Femur (tissue), 1 donor: ENCODE measurements at regions not wholly inside any gene's neighbourhood (a gene's known extent, or its start where the extent isn't known, plus 50 kb on each side); places are given as distances from the start of the nearest gene placed in this dataset.
"Not testable (repeated sequence)": the region's sequence is repeated elsewhere in the genome, so short reads cannot be mapped to it uniquely, and the experiment has no call there.

ENCODE experiments used
- DNase-seq: peaks from one replicate; pipeline ENCODE4 v3.0.0-alpha.2; 2017

- no peak for DNase-seq
Observed at GRCh38 chr2:164014791-164015190, 279.0 kb upstream of the FIGN start.

DNA sequence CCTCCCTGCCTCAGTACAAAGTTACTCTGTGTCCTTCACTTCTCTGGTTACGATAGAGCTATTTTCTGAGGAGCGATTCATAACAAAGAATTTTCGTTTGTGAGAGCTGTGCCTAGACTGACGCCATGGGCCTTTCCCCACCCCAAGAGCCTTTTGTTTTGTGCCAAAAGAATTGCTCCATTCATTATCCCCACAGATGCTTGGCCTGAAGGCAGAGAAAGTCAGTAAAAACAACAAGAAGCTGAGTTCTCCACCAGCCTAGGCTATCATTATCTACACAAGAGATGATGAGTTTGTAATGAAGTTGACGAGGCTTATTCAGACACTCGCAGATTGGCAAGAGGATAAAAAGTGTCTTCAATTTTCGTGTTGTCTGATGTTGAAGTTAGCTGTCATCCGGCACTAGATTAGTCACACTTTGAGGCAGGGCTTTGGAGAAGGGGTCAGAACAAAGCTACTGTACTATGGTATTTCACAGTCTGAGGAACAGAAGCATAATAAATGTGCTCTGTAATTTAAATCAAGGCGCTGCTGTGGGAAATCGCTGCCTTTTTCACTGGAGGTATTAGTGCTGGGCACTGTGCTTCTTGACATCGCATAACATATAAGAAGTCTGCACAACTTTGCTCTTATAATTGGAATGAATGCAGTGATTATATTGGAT lies 278.4 kb upstream of the FIGN start:
- DNase-seq = peak; percentile 22

DNA sequence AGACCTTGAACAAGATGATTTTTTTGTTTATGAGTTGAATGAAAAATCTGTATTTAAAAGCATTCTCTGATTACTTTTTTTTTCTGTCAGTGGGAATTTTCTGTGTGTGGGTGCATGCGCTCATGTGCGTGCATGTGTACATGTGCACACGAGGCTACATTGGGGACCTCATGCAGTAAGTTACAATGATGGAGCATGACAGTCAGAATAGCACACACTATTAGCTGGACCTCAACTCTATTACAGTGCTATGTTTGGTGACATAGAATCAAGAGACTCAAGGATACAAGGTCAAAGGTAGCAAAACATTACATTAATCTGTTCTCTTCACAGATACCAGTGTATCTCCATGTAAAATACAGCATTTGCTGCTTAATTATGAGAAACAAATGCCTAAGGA lies 276.8 kb upstream of the FIGN start:
- no peak for DNase-seq

GRCh38 chr2:164009756-164010337 lies 274.0 kb upstream of the FIGN start:
- no peak for DNase-seq

GRCh38 chr2:164008752-164009151 lies 272.9 kb upstream of the FIGN start:
- DNase-seq = no peak

DNA sequence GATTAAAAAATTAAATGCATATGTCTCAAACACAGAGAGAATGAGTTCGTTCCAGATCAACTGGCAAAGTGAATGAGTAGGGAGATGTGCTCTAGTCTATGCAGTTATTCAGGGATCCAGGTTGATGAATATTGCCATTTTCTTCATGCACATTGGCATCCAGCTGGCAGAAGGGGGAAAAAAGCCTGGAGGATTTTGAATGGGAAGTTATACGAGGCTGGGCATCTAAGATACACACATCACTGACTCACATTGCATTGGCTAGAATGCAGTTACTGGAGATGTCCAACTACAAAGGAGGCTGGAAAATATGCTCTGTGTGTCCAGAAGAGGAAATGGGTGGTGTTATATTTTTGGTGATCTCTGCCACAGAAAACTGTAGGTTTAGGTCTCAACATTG lies 270.9 kb upstream of the FIGN start:
- DNase-seq = no peak

DNA sequence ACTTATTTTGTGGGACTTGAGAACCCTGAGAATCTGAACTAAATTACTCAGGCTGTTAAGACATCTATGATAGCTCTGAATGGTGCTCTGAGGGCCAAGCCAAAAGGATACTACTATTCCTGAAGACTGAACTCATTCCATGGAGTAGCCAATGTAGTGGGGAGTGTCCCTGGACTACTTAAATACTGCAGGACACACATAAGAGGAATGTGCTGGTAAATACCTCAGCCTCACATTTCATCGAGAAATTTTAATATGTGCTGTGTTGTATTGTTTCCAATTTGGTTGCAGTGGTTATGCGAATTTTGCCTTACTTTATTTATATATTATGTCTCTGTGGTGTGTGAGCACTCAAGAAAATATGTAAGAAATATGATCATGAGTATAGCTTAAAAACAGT lies 264.4 kb upstream of the FIGN start:
- DNase-seq = no peak

- no peak for DNase-seq
Observed at GRCh38 chr2:163997466-163997865, 261.7 kb upstream of the FIGN start.

DNA sequence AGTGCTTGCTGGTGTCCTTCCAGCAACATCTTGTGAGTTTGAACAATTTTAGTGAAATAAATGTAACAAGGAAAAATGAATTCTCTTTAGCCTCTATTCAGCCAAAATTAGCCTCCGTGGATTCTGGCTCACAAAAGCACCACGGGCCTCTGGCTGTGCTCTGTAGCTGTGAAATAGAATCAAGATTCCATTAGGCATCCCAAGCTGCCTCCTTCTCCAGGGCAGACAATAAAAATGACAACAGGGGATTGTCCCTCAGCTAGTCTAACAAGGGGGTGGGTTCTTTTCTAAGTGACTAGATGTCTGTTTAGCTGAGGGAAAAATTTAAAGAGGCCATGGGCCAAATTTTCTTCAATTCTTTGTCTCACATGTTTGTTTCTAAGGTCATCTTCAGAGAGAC lies 254.7 kb upstream of the FIGN start:
- no peak for DNase-seq

- DNase-seq = no peak
Observed at GRCh38 chr2:163990101-163990500, 254.3 kb upstream of the FIGN start.

- no peak for DNase-seq
Observed at GRCh38 chr2:163987175-163987940, 251.6 kb upstream of the FIGN start.

DNA sequence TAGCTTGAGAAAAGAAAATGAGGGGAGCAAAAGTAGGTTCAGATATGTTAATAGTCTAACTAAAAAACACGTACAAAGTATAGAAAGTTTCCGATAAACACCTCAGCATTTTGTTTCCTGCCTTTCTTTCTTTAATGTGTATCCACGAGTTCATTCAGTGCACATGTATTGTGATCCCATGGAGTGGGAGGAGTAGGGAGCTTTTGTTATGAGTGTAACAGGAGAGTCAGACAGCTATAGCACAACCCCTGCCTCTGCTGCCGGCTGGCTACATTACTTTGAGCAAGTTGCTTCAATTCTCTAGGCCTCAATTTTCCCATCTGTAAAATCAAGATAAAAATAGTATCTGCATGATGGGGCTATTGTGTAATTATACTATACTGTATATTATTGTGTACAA lies 249.2 kb upstream of the FIGN start:
- DNase-seq = no peak

DNA sequence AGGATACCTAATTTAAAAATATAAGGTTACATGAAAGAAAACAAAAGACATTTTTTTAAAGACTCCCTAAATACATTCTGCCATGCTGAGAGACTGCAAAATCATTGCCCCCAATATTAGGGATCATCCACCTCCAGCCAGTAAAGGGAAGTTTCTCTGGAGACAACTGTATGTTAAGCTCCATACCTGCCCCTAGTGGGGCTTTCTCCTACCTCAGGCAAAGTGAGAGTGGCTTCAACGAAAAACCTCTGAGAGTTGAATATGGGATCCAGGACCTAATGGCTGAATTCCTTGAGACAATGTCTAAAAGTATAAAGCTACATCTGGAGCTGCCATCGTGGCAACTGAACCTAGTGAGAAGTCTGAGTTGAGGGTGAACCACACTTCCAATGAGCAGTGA lies 248.1 kb upstream of the FIGN start:
- DNase-seq = no peak

DNA sequence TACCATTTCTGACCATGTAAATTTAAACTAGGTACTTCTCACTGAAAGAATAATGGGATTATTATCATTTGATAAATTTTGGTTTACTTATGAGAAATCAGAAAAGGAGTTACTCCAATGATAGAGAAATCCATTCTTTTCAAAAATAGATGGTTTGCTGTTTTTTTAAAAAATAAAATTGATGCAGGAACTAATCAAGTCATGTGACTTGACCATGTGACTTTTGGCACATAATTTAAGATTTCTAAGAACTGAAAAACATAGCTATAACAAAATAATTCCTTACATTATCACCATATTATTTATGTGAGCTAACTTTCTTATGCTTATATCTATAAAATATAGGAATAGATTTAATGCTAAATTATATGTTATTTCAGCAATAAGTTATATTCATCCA lies 247.1 kb upstream of the FIGN start:
- no peak for DNase-seq

- no peak for DNase-seq
Observed at GRCh38 chr2:163974766-163975165, 239.0 kb upstream of the FIGN start.

GRCh38 chr2:163970058-163970813 lies 234.4 kb upstream of the FIGN start:
- no peak for DNase-seq

DNA sequence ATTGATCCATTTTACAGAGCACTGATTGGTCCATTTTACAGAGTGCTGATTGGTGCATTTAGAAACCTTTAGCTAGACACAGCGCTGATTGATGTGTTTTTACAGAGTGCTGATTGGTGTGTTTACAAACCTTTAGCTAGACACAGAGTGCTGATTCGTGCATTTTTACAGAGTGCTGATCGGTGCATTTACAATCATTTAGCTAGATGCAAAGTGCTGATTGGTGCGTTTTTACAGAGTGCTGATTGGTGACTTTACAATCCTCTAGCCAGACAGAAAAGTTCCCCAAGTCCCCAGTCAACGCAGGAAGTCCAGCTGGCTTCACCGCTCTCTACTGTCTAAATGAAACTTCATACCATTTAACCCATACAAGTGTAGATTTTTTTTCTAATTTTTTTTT lies 228.5 kb upstream of the FIGN start:
- not testable (repeated sequence) for DNase-seq

DNA sequence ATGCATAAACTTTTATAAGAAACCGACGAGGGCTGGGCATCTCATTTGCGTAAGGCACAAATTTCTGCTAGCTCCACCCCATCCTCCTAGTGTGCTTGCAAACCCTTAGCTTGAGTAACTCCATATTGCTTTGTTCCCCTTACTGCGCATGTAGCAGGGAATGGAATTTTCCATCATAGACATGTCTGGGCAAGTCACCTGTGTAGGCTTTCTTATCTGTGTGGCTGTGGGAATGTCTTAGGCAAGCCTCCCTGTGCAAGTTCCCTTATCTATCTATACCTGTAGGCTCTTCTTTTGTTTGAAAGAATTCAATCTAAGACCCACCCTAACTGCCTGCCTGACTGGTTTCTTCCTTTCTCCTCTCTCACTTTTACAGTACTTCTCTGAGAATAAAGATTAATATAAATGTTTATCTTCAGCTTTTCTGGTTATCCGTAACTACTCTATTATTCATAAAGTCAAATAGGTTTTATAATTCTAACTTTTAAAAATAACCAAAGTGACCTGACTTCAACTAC lies 217.6 kb upstream of the FIGN start:
- no peak for DNase-seq

DNA sequence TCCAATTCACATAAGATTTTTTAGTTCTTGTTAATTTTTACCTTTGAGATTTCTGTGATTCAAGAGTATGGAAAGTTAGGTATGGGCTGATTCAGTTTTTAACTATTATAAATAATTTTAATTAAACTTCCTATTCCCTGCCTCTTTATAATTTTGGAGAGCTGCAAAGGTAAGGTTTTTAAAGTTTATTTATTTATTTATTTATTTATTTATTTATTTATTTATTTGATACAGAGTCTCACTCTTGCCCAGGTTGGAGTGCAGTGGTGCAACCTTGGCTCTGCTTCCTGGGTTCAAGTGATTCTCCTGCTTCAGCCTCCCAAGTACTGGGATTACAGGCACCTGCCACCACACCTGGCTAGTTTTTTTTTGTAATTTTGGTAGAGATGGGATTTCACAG lies 215.5 kb upstream of the FIGN start:
- no peak for DNase-seq

DNA sequence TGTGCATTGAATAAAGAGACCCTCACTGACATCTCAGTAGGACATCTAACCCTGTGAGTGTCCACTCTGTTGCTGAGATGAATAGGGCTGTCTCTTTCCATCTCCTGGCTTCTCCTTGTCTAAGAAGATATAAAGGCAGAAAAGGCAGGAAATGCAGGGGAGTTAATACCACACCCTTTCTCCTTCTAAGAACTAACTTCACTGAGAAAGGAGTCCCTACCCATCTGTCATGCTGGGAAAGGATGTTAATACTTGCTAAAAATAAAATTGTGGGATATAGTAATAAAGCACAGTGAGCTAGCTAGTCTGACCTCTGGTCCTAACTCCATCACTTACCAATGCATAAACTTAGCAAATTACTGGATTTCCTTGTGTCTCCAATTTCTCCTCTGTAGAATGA lies 213.9 kb upstream of the FIGN start:
- DNase-seq = no peak

GRCh38 chr2:163944347-163944737 lies 208.5 kb upstream of the FIGN start:
- no peak for DNase-seq

- DNase-seq = no peak
Observed at GRCh38 chr2:163943403-163944346, 207.9 kb upstream of the FIGN start.
